22Rv1 (cell line): ENCODE measurements at regions not wholly inside any gene's neighbourhood (a gene's known extent, or its start where the extent isn't known, plus 50 kb on each side); places are given as distances from the start of the nearest gene placed in this dataset.

ENCODE experiments used
- CTCF ChIP-seq: fragments of 450-650 bp; IDR thresholded peaks from 2 replicates; pipeline ENCODE4 v1.5.1; 2017; ENCODE audit warnings: mild to moderate bottlenecking
- ZFX ChIP-seq: fragments of 450-650 bp; IDR thresholded peaks from 2 replicates; pipeline ENCODE4 v1.6.1; 2017; ENCODE audit warnings: antibody characterized with exemption, borderline replicate concordance

- no peak for TF ChIP-seq CTCF
- no peak for TF ChIP-seq ZFX
Measured at GRCh38 chr21:43354026-43354420, 72.9 kb downstream of the SIK1 start.
